Activated CD4-positive, alpha-beta T cell treated with anti-CD3 and anti-CD28 coated beads for 36 hours (primary cell): ENCODE measurements at regions not wholly inside any gene's neighbourhood (a gene's known extent, or its start where the extent isn't known, plus 50 kb on each side); places are given as distances from the start of the nearest gene placed in this dataset.
"Not testable (repeated sequence)": the region's sequence is repeated elsewhere in the genome, so short reads cannot be mapped to it uniquely, and the experiment has no call there.

Experiments used
- ATAC-seq: fragments of 200-7000 bp; cut with Tn5 transposase; one replicate; pipeline ENCODE4 v1.10.0; 2021; ENCODE audit warnings: mild to moderate bottlenecking, moderate library complexity
- CTCF ChIA-PET: fragments of 350-600 bp; sonication (Branson Sonifier 250); formaldehyde crosslinking; loops from one replicate; lab custom pipeline; 2021; ENCODE audit warnings: antibody characterized with exemption; lab: Charles Lee
- POLR2A ChIA-PET: fragments of 350-600 bp; sonication (Branson Sonifier 250); formaldehyde crosslinking; loops from one replicate; lab custom pipeline; 2021; ENCODE audit warnings: antibody characterized with exemption, inconsistent platforms; lab: Charles Lee
- DNase-seq: peaks from one replicate; pipeline ENCODE4 v3.0.0-alpha.2; 2020
- H3K27ac Mint-ChIP-seq: one replicate; pipeline ENCODE4 v1.8.0; 2021; ENCODE audit warnings: mixed read lengths
- H3K27me3 Mint-ChIP-seq: one replicate; pipeline ENCODE4 v1.8.0; 2021; ENCODE audit warnings: mixed read lengths
- H3K36me3 Mint-ChIP-seq: one replicate; pipeline ENCODE4 v1.8.0; 2021; ENCODE audit warnings: low read depth, mixed read lengths
- H3K4me1 Mint-ChIP-seq: one replicate; pipeline ENCODE4 v1.8.0; 2021; ENCODE audit warnings: mixed read lengths
- H3K4me3 Mint-ChIP-seq: one replicate; pipeline ENCODE4 v1.8.0; 2021; ENCODE audit warnings: mild to moderate bottlenecking, moderate library complexity, mixed read lengths
- H3K9me3 Mint-ChIP-seq: one replicate; pipeline ENCODE4 v1.8.0; 2021; ENCODE audit warnings: low read depth, mixed read lengths
- intact Hi-C, 2 experiments: fragments of 100-400 bp; cut with DNase I in 1 of 2; cut with micrococcal nuclease in 1 of 2; formaldehyde crosslinking; loops; one replicate each; pipeline versions ENCODE4 v1.14.2 to v1.15.1; 2022 to 2024; cut with DNase I, micrococcal nuclease

DNA sequence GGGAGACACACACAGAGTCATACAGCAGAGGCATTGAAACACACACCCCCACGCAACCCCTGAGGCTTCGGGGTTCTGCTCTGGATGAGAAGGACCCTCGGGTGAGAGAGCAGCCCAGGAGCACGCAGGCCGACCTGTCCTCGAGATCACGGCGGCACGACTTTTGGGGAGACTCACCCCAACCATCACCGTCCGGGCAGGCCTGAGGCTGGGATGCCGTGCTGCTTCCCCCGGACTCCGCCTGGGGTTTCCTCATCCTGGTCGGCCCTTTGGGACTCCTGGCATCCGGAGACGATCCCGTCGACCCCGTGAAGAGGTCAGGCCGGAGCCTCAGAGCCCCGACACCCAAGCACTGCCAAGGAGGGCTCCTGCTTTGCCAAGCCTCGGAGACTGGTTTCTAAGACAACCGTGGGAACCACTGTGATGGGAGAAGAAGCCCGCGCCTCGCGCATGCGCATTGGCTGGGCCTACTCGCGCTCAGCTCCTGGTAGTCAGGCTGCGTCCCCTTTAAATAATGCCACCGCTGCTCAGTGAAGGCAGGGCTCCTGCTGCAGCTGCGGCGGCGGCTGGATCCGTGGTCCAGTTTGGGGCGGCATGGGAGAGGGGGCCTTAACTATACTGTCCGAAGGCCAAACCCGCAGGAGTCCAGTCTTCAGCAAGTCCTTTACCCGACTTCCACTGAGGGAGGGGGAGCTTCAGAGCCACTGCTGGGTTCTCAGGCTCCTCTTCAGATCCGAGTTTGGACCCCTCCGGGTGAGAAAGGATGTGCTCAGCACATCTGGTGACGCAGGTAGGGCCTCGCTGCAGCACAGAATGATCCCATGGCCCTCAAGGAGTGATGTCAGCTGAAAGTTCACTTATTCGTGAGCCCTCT, 171.4 kb upstream of the ZNF337 start:
- H3K9me3 Mint-ChIP-seq = no peaks in the 10 kb centered on the region
- ChIA-PET CTCF (no interaction called here), POLR2A (no interaction called here)
- ATAC-seq (peak; percentile 79), DNase-seq (peak; percentile 84)
- peaks cover 46% of the 10 kb centered on the region for H3K27me3 Mint-ChIP-seq
- no peaks in the 10 kb centered on the region for H3K36me3 Mint-ChIP-seq
- H3K27ac Mint-ChIP-seq = no peak overlapping the region
- peaks cover 20% of the 10 kb centered on the region for H3K4me1 Mint-ChIP-seq
- peak overlapping the region; percentile 37 for H3K4me3 Mint-ChIP-seq
- intact Hi-C loops = no loop called here

DNA sequence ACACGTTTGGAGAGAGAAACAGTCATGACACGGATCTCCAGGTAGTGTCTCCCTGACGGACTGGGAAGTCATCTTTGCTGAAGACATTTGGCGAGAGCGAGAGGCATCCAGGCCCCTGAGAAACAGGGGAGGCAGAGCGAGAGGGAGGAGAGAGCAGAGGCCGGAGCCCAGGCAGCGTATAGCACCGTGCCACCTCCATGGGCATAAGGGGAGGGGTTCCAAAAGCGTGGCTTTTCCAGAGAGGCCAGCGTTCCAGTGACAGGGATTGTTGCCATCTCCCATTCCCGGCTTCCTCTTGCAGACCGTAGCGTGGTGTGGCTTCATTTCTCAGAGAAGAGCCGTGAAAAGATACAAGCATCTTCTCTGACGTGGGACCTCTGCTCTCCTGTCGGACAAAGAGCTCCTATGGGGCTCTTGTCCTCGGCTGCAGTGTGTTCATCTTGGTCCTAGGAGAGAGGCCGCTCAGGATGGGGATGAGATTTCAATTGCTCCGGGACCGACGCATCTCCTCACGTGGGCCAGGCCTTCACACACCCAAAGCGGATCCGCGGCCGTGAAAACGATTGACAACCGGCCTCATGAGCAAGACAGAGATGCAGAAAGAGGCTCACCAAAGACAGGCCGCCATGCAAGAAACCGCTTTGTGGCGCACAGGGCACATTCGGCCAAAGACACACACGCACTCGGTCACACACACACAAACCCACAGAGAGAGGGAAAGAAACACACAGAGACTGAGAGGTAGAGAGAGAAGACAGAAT, 170.5 kb upstream of the ZNF337 start:
- POLR2A ChIA-PET = not testable (repeated sequence)

DNA sequence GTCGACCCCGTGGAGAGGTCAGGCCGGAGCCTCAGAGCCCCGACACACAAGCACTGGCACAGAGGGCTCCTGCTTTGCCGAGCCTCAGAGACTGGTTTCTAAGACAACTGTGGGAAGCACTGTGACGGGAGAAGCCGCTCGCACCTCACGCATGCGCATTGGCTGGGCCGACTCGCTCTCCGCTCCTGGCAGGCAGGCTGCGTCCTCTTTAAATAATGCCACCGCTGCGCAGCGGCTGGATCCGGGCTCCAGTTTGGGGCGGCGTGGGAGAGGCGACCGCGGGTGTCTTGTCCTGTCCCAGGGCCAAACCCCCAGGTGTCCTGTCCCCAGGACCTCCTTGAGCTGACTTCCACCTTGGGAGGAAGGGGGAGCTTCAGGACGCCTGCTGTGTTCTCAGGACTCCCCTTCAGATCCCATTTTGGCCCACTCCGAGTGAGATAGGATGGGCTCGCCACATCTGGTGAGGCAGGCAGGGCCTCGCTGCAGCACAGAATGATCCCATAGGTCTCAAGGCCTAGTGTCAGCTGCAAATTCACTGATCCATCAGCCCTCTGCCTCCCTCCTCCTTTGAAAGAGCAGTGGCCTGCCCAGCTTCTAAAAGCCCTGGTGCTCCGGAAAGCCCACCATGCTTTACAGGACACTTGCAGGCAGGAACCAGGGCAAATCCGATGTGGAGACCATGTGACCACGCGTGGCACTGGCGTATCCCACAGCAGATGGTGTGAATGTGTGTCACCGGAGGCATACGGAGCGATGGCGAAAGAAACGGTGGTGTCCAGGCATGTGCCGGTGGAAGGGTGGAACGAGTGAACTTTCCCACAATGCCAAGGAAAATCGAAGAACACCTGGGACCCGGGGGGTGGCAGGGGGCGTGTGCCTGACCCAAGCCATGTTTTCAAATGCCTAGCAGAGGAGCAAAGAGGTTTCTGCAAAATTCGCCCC, 169.3 kb upstream of the ZNF337 start:
- H3K4me3 Mint-ChIP-seq = peak overlapping the region; percentile 28
- no peak overlapping the region for H3K27ac Mint-ChIP-seq
- H3K4me1 Mint-ChIP-seq = peaks cover 35% of the 10 kb centered on the region
- CTCF ChIA-PET = no interaction called here
- ATAC-seq (peak; percentile 60), DNase-seq (peak; percentile 86)
- POLR2A ChIA-PET = no interaction called here
- H3K36me3 Mint-ChIP-seq = no peaks in the 10 kb centered on the region
- intact Hi-C loops = no loop called here
- H3K27me3 Mint-ChIP-seq = peaks cover 62% of the 10 kb centered on the region
- no peaks in the 10 kb centered on the region for H3K9me3 Mint-ChIP-seq

More for the DNA sequence above, 170.5 kb upstream of the ZNF337 start:
- ATAC-seq, H3K27ac Mint-ChIP-seq, H3K4me3 Mint-ChIP-seq, H3K9me3 Mint-ChIP-seq, intact Hi-C loops, H3K36me3 Mint-ChIP-seq, CTCF ChIA-PET, DNase-seq: not testable (repeated sequence)
- H3K4me1 Mint-ChIP-seq = peaks cover 28% of the 10 kb centered on the region
- H3K27me3 Mint-ChIP-seq = peaks cover 55% of the 10 kb centered on the region

DNA sequence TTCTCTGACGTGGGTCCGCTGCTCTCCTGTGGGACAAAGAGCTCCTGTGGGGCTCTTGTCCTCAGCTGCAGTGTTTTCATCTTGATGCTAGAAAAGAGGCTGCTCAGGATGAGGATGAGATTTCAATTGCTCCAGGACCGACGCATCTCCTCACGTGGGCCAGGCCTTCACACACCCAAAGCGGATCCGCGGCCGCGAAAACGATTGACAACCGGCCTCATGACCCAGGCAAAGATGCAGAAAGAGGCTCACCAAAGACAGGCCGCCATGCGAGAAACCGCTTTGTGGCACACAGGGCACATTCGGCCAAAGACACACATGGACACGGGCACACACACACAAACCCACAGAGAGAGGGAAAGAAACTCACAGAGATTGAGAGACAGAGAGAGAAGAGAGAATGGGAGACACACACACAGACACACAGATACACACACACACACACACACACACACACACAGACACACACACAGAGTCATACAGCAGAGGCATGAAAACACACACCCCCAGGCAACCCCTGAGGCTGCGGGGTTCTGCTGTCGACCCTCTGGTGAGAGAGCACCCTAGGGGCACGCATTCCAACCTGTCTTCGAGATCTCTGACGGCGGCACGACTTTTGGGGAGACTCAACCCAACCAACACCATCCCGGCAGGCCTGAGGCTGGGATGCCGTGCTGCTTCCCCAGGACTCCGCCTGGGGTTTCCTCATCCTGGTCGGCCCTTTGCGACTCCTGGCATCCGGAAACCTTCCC, 168.5 kb upstream of the ZNF337 start:
- CTCF ChIA-PET, H3K36me3 Mint-ChIP-seq, intact Hi-C loops, H3K9me3 Mint-ChIP-seq, H3K27ac Mint-ChIP-seq, POLR2A ChIA-PET, ATAC-seq: not testable (repeated sequence)
- Mint-ChIP-seq H3K27me3 (peaks cover 70% of the 10 kb centered on the region), H3K4me3 (peak overlapping the region; percentile 28), H3K4me1 (peaks cover 44% of the 10 kb centered on the region)
- peak; percentile 7 for DNase-seq

DNA sequence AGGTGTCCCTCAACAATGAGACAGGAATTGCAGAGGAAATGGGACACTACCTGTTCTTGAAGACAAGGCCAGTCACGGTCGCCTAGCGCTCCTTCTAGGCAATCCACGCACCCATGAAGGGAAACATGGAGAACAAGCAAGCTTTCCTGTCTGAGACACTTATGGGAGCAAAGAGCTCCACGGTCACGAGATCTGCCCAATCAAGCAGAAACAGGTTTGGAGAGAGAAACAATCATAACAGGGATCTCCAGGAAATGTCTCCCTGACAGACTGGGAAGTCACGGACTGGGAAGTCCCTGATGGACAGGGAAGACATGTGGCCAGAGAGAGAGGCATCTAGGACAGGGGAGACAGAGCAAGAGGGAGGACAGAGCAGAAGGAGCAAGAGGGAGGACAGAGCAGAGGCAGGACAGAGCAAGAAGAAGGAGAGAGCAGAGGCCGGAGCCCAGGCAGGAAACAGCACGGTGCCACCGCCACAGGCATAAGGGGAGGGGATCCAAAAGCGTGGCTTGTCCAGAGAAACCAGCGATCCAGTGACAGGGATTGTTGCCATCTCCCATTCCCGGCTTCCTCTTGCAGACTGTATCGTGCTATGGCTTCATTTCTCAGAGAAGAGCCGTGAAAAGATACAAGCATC, 167.8 kb upstream of the ZNF337 start:
- DNase-seq (no peak), ATAC-seq (no peak)
- Mint-ChIP-seq H3K36me3 (no peaks in the 10 kb centered on the region), H3K4me1 (peaks cover 47% of the 10 kb centered on the region), H3K27ac (no peak overlapping the region), H3K27me3 (peaks cover 75% of the 10 kb centered on the region), H3K4me3 (no peak overlapping the region), H3K9me3 (no peaks in the 10 kb centered on the region)
- intact Hi-C loops = no loop called here
- ChIA-PET POLR2A (no interaction called here), CTCF (no interaction called here)

DNA sequence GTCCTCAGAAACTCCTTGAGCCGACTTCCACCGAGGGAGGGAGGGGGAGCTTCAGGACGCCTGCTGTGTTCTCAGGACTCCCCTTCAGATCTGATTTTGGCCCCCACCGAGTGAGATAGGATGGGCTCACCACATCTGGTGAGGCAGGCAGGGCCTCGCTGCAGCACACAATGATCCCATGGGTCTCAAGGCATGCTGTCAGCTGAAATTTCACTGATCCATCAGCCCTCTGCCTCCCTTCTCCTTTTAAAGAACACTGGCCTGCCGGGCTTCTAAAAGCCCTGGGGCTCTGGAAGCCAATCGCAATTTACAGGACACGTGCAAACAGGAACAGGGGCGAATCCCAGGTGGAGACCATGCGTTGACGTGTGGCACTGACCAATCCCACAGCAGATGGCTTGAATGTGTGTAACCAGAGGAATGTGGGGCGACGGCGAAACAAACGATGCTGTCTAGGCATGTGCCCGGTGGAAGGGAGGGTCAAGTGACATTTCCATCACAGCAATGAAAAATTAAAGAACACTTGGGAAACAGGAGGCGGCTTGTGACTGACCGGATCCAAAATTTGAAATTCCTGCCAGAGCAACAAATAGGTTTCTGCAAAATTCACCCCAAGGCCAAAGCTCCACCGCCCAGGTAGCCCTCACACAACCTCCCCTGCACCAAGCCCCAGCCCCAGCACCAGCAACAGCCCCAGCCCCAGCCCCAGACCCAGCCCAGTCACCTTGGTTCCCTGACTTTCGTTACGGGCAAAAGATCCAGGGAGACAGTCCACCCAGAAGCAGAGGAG, 167.1 kb upstream of the ZNF337 start:
- H3K27ac Mint-ChIP-seq = no peak overlapping the region
- ATAC-seq (no peak), DNase-seq (no peak)
- CTCF ChIA-PET = no interaction called here
- H3K27me3 Mint-ChIP-seq = peaks cover 75% of the 10 kb centered on the region
- peak overlapping the region; percentile 52 for H3K4me3 Mint-ChIP-seq
- no peaks in the 10 kb centered on the region for H3K36me3 Mint-ChIP-seq
- intact Hi-C loops = no loop called here
- POLR2A ChIA-PET = no interaction called here
- no peaks in the 10 kb centered on the region for H3K9me3 Mint-ChIP-seq
- H3K4me1 Mint-ChIP-seq = peaks cover 53% of the 10 kb centered on the region

DNA sequence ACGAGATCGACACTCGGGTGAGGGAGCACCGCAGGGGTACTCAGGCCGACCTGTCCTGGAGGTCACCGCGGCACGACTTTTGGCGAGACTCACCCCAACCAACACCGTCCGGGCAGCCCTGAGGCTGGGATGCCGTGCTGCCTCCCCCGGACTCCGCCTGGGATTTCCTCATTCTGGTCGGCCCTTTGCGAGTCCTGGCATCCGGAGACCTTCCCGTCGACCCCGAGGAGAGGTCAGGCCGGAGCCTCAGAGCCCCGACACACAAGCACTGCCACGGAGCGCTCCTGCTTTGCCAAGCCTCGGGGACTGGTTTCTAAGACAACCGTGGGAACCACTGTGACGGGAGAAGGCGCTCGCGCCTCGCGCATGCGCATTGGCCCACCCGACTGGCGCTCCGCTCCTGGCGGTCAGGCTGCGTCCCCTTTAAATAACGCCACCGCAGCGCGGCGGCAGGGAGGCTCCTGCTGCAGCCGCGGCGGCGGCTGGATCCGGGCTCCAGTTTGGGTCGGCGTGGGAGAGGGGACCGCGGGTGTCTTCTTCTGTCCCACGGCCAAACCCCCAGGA, 166.4 kb upstream of the ZNF337 start:
- H3K36me3 Mint-ChIP-seq, H3K27ac Mint-ChIP-seq, intact Hi-C loops, CTCF ChIA-PET, H3K9me3 Mint-ChIP-seq, POLR2A ChIA-PET, ATAC-seq: not testable (repeated sequence)
- H3K4me1 Mint-ChIP-seq = peaks cover 52% of the 10 kb centered on the region
- H3K4me3 Mint-ChIP-seq = peak overlapping the region; percentile 52
- H3K27me3 Mint-ChIP-seq = peaks cover 77% of the 10 kb centered on the region
- peak; percentile 91 for DNase-seq

DNA sequence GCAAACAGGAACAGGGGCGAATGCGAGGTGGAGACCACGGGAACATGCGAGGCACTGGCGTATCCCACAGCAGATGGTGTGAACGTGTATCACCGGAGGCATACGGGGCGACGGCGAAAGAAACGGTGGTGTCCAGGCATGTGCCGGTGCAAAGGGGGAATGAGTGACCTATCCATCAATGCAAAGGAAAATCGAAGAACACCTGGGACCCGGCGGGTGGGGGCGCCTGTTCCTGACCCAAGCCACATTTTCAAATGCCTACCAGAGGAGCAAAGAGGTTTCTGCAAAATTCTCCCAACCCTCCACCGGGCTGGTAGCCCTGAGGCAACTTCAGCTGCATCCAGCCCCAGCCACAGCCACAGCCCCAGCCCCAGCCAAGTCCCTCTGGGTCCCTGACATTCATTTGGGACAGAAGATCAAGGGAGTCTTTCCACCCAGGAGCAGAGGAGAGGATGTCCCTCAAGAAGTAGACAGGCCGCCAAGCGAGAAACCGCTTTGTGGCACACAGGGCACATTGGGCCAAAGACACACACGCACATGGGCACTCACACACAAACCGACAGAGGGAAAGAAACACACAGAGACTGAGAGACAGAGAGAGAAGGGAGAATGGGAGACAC, 164.0 kb upstream of the ZNF337 start:
- Mint-ChIP-seq H3K4me3 (peak overlapping the region; percentile 52), H3K36me3 (no peaks in the 10 kb centered on the region), H3K27me3 (peaks cover 76% of the 10 kb centered on the region), H3K4me1 (peaks cover 50% of the 10 kb centered on the region), H3K9me3 (no peaks in the 10 kb centered on the region), H3K27ac (no peak overlapping the region)
- DNase-seq (no peak), ATAC-seq (no peak)
- ChIA-PET CTCF (interaction anchor here (0.7 kb wide), 1 partner anchor 553 kb away, joined by 3 read pairs; no protein-coding TSS in a partner anchor), POLR2A (no interaction called here)
- intact Hi-C loops = loop anchor here in 1 of 2 experiments (2.0 kb wide), 1 partner anchor 236 kb away; the partner anchor contains the start of gene NANP

DNA sequence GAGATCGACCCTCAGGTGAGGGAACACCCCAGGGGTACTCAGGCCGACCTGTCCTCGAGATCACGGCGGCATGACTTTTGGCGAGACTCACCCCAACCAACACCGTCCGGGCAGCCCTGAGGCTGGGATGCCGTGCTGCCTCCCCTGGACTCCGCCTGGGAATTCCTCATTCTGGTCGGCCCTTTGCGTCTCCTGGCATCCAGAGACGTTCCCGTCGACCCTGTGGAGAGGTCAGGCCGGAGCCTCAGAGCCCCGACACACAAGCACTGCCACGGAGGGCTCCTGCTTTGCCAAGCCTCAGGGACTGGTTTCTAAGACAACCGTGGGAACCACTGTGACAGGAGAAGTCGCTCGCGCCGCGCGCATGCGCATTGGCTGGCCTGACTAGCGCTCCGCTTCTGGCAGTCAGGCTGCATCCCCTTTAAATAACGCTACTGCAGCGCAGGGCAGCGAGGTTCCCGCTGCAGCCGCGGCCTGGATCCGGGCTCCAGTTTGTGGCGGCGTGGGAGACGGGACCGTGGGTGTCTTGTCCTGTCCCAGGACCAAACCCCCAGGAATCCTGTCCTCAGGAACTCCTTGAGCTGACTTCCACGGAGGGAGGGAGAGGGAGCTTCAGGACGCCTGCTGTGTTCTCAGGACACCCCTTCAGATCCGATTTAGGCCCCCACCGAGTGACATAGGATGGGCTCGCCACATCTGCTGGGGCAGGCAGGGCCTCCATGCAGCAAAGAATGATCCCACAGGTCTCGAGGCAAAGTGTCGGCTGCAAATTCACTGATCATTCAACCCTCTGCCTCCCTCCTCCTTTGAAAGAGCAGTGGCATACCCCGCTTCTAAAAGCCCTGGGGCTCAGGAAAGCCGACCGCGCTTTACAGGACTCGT, 163.2 kb upstream of the ZNF337 start:
- ATAC-seq (no peak), DNase-seq (peak; percentile 87)
- ChIA-PET CTCF (no interaction called here), POLR2A (no interaction called here)
- Mint-ChIP-seq H3K36me3 (no peaks in the 10 kb centered on the region), H3K4me1 (peaks cover 43% of the 10 kb centered on the region), H3K27ac (no peak overlapping the region), H3K9me3 (no peaks in the 10 kb centered on the region), H3K27me3 (peaks cover 71% of the 10 kb centered on the region), H3K4me3 (no peak overlapping the region)
- intact Hi-C loops = loop anchor here in 1 of 2 experiments (2.0 kb wide), 1 partner anchor 235 kb away; the partner anchor contains the start of gene NANP
